ENCODE measurements at regions not wholly inside any gene's neighbourhood (a gene's known extent, or its start where the extent isn't known, plus 50 kb on each side); places are given as distances from the start of the nearest gene placed in this dataset.

- H3K4me3 ChIP-seq: no peak overlapping the region
- no peaks in the 10 kb centered on the region for H3K9me3 ChIP-seq
- H3K27ac ChIP-seq: no peak overlapping the region
- no peaks in the 10 kb centered on the region for H3K36me3 ChIP-seq (replicated peaks in 1 of 2; ENCODE audit: insufficient read depth in 1 of 2, low read depth in 2 of 2)
- H3K27me3 ChIP-seq: no peaks in the 10 kb centered on the region
- TF ChIP-seq POLR2A (IDR thresholded peaks at IDR 0.05): no peak
- no peak for TF ChIP-seq CTCF (IDR thresholded peaks at IDR 0.05)
- no peak for DNase-seq
- intact Hi-C loops (cut with DNase I): no loop called here
- 52 to 60% methylated on average over 2 of the region's 2 CpGs for WGBS, 2 donors
- H3K4me1 ChIP-seq: no peaks in the 10 kb centered on the region
- ATAC-seq: no peak
Measured at GRCh38 chr5:28369418-28369817, 1331.0 kb upstream of the CDH9 start.

- intact Hi-C loops (cut with DNase I): no loop called here
- no peak for ATAC-seq
Measured at GRCh38 chr5:28355831-28356230, 1317.4 kb upstream of the CDH9 start.

GRCh38 chr5:28346696-28347095 lies 1308.3 kb upstream of the CDH9 start:
- Histone ChIP-seq H3K9me3 (no peaks in the 10 kb centered on the region), H3K4me3 (no peak overlapping the region), H3K27ac (no peak overlapping the region), H3K27me3 (no peaks in the 10 kb centered on the region), H3K4me1 (no peaks in the 10 kb centered on the region), H3K36me3 (replicated peaks in 1 of 2; ENCODE audit: insufficient read depth in 1 of 2, low read depth in 2 of 2) (no peaks in the 10 kb centered on the region)
- intact Hi-C loops (cut with DNase I): no loop called here
- no peak for TF ChIP-seq POLR2A (IDR thresholded peaks at IDR 0.05)
- TF ChIP-seq CTCF (IDR thresholded peaks at IDR 0.05): no peak
- ATAC-seq: no peak
- DNase-seq: no peak
- WGBS, 2 donors: 81 to 85% methylated on average over 5 of the region's 5 CpGs

More at GRCh38 chr5:28355831-28356230, 1317.4 kb upstream of the CDH9 start:
- Histone ChIP-seq H3K27ac (no peak overlapping the region), H3K9me3 (no peaks in the 10 kb centered on the region), H3K36me3 (replicated peaks in 1 of 2; ENCODE audit: insufficient read depth in 1 of 2, low read depth in 2 of 2) (no peaks in the 10 kb centered on the region), H3K4me1 (no peaks in the 10 kb centered on the region), H3K27me3 (no peaks in the 10 kb centered on the region), H3K4me3 (no peak overlapping the region)
- 25 to 41% methylated on average over 2 of the region's 2 CpGs for WGBS, 2 donors
- no peak for TF ChIP-seq CTCF (IDR thresholded peaks at IDR 0.05)
- TF ChIP-seq POLR2A (IDR thresholded peaks at IDR 0.05): no peak
- DNase-seq: no peak

GRCh38 chr5:28344836-28345433 lies 1306.5 kb upstream of the CDH9 start:
- no peak overlapping the region for H3K27ac ChIP-seq
- no peaks in the 10 kb centered on the region for H3K27me3 ChIP-seq
- peak; percentile 9 to 35 (median 23) for TF ChIP-seq CTCF (IDR thresholded peaks at IDR 0.05)
- TF ChIP-seq POLR2A (IDR thresholded peaks at IDR 0.05): no peak
- intact Hi-C loops (cut with DNase I): no loop called here
- no peak overlapping the region for H3K4me3 ChIP-seq
- ATAC-seq (no peak), DNase-seq (no peak)
- 34 to 39% methylated on average over 5 of the region's 5 CpGs for WGBS, 2 donors
- H3K4me1 ChIP-seq: no peaks in the 10 kb centered on the region
- H3K36me3 ChIP-seq (replicated peaks in 1 of 2; ENCODE audit: insufficient read depth in 1 of 2, low read depth in 2 of 2): no peaks in the 10 kb centered on the region
- H3K9me3 ChIP-seq: no peaks in the 10 kb centered on the region

- Histone ChIP-seq H3K9me3 (peaks cover 0 to 6% (median 0%) of the 10 kb centered on the region in 3 donors), H3K4me3 (no peak overlapping the region), H3K27me3 (no peaks in the 10 kb centered on the region), H3K36me3 (replicated peaks in 1 of 2; ENCODE audit: insufficient read depth in 1 of 2, low read depth in 2 of 2) (no peaks in the 10 kb centered on the region), H3K27ac (no peak overlapping the region), H3K4me1 (no peaks in the 10 kb centered on the region)
- ATAC-seq (no peak), DNase-seq (no peak)
- no peak for TF ChIP-seq POLR2A (IDR thresholded peaks at IDR 0.05)
- TF ChIP-seq CTCF (IDR thresholded peaks at IDR 0.05): no peak
- intact Hi-C loops (cut with DNase I): no loop called here
Measured at GRCh38 chr5:28329176-28329575, 1290.8 kb upstream of the CDH9 start.

All from body of pancreas (tissue), 4 donors.